ENCODE measurements at regions not wholly inside any gene's neighbourhood (a gene's known extent, or its start where the extent isn't known, plus 50 kb on each side); places are given as distances from the start of the nearest gene placed in this dataset.

DNA sequence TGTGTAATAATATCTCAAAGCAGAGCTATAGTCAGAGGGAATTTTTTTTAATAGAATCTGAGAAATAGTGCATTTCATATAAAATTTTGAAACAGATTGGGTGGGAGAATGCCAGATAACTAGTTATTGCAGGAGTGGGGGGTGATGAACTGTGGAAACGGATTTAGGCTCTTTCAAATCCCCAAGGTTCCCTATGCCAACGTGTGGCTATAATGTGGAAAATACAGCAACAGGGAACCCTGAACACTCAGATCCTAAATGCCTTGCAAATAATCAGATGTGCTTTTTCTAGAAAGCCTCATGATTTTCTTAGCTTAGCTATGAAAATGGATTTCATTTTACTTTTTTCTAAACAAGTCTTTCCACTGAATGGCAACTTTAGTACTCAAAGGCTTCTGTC is 180.5 kb upstream of the DMAC1 start:
- no peak for DNase-seq

DNA sequence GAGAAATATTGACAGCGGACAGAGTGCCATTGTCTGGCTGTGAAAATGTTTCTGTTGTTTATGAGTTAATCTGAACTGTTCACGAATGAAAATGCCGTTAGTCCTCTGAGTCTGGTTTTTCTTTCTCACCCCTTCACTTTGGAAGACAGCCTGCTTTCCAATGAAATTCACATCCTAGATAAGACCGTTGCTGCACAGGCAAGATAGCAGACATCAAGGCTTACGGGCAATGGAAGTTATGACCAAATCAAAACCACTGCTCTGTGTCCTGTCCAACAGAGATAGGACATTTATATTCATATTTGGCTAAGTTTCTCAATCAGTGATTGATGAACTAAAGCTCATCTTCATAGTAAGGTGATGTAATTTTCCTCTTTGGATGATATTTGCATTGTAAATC is 180.0 kb upstream of the DMAC1 start:
- DNase-seq = no peak

DNA sequence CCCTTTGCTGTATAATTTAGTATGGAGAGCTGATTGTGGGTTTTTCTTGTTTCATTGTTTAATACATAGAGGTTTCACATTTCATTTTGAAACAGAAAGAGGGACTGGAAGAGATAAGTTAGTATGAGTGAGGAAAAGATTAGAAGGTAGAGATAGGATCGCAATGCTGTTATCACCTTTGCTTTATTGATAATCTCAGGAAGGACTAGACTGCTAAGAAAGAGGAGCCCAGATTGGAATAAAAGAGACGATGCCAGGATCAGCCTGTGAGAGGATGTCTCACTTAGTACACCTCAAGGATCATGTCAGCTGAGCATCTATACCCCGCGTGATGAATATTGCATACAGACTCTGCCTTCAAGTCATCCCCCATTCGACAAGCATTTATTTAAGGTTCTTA is 178.0 kb upstream of the DMAC1 start:
- no peak for DNase-seq

DNA sequence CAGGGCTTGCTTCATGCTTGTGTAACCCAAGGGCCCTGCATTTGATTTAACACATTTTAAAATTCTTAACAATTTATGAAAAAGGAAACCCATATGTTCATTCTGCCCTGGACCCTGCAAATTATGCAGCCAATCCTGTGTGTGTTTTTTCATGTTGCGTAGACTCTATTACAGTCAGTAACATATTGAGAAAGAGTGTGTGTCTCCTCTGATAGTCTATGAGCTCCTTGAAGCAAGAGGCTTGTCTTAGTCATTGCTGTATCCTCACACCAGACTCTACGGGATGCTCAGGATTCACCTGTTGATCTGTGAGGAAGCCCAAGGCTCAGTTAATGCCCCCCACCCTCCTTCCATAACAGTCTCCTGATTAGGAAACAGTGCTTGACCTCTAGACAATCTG is 177.3 kb upstream of the DMAC1 start:
- DNase-seq = no peak

DNA sequence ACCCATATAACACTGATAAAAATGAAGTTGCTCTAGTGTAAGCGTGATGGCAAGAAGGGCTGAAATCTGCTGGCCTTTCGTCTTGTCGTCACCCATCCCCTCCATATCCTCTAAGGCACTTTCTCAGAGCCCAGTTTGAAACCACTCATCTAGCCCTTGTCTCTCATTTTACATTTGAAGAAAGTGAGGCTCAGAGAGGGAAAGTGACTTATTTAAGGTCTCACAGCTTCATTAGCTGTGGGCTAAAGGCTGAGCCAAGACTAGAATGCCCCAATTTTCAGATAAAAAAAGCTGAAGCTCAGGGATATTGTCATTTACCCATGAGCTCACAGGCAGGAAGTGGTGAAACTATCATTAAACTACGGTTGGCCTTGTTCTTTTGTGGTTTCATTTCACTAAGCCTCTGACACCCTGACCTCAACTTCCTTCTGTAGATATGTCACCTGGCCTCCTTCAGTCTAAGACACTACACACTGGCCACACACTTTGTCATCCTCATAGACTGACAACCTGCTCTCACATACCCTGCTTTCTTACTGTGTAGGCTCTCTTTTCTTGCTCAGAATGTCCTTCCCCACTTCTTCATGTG is 176.7 kb upstream of the DMAC1 start:
- peak in 1 of 2 experiments; percentile 48 for DNase-seq

DNA sequence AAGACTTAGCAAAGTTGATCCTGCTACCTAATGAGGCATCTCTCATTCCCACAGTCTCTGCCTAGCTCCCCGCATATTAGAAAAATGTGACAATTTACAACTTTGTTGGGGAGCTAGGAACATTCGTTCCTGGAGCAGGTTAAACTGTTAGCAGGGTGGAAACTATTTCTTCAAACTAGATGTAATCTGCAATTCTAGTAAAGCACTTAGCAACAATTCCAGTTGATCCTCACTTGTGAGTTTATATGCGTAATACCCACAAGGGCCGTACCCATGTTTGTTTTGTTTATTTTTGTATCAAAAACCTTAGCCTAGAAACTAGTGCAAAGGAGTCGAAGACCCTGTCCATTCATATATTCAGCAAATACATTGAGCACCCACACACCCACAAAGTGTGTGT is 175.8 kb upstream of the DMAC1 start:
- no peak for DNase-seq

DNA sequence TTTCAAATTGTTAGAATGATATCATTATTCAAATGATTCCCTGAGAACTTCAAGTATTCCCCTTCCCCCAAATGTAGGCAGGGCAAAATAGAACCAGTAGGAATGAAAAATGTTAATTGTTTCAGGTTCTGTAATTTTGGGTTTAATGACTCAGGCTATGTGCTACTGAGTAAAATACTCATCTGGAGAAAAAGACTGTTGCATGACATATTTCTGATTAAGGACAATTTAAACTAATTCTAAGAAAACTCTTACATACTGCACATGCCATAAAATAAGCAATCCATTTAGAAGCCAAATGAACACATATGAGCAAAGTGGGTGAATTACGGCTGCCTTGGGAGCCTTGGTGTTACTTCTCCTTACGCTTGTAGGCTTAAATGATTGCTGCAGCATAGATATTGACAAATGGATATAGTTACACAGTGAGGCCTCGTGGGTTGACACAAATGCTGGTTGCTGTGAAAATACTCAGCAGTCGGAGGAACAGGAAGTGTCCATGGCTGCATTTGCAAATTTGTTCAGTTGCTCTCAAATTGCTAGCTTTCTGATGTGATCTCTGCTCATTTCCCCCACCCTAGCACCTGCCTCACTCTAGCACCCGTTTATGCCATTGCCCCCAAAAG is 174.9 kb upstream of the DMAC1 start:
- peak; percentile 55 to 58 for DNase-seq

DNA sequence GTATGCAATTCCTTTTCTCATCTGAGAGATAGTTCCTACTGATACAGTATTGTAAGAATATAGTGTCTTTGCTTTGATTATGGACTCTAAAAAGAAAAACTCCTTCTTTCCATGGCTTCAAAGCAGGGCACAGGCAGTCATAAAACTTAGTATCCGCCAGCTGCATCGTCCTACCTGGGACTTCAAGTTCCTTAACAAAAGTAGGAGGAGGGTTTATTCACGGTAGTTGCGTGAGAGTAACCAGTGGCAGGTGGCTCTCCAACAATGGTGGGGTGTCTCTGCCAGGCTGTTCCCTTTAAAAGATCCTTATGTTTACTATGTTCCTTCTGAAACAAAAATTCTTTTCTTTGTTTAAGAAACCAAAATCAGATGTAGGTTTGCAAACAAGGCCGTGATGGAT is 173.5 kb upstream of the DMAC1 start:
- no peak for DNase-seq

DNA sequence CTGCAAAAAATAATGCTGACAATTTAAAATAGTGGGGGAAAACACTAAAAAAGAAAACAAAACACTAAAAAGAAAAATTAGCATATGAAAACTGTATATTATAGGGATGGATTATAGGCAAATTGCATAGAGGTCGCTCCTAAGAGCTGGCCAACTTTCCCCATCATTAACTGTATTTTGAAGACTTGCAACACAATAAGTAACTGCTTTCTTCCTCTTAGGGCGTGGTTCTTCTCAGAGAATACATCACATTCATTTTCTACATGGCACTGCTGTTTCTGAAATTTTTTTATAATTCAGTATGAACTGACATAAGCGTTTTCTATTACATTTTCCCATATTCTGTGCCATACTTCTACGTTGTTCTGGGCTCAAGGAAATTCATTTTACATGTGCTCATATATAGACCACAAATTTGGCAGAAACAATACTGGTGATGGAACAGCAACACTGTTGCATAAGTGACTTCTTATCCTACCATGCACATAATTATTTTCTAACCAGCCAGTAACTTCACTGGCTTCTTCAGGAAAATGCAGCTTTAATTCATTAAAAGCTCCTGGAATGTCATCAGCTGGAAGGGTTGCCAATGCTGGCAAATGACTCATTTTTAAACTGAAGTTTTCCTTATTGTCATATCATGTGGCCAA is 171.2 kb upstream of the DMAC1 start:
- no peak for DNase-seq

DNA sequence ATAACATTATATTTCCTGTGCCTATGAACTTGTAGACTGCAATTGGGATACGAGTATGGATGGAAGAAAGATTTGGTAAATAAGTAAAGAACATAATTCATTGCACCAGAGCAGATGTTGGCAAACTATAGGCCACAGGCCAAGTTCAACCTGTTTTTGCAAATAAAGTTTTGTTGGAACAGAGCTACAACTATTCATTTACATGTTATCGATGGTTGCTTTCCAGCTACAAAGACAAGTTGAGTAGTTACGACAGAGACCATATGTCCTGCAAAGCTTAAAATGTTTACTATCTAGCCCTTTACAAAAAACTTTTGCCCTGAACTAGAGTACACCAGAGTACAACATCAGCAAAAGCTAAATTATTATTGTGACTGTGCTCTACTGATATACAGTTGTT is 169.1 kb upstream of the DMAC1 start:
- DNase-seq = no peak

DNA sequence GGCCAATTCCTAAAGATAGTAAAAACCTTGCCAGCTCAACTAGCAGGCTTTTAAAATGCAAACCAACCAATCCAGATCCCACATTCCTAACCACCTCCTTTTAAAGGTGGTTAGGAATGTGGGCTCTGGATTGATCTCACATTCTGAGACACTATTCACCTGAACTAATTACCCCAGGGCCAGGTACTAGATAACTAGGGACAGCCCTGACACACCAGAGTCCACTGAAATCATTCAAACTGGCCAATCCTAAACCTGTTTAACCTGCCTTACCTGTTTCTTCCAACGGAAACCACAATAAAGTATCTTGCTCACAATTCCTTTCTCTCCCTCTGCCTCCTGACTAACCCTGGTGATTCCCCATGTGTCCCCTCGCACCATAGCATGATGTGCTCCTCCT is 168.3 kb upstream of the DMAC1 start:
- no peak for DNase-seq

DNA sequence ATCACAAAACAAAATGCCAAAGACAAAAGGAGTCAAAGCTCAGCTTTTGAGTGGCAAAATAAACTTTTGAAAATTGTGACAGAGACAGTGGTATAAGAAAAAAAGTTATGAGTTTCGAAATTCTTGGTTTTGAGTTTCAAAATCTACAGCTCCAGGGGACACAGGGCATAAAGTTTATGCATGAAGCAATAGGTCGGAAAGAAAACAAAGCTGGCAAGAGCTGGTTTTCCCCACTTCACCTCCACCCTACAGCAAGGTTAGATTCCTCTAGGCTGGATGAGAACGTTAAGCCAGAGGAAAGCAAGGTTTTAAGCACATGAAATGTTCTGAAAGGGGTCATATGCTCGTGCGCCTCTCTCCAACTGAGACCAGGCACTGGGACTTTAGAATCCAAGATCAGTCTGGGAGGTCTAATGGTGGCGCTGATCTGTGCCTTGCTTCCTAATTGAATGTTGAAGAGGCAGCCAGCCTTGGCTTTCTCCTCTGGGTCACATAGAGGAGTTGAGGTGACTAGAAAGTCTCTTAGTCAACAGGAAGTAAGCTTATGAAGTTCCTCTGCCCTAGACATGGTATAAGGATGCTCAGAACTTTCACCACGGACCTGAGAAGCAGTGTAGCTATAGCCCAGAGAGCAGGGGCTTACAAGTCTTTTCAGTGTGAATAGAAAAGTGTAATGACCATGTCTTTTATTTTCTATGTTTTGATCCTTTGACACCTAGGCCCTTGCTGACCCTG is 167.7 kb upstream of the DMAC1 start:
- no peak for DNase-seq

DNA sequence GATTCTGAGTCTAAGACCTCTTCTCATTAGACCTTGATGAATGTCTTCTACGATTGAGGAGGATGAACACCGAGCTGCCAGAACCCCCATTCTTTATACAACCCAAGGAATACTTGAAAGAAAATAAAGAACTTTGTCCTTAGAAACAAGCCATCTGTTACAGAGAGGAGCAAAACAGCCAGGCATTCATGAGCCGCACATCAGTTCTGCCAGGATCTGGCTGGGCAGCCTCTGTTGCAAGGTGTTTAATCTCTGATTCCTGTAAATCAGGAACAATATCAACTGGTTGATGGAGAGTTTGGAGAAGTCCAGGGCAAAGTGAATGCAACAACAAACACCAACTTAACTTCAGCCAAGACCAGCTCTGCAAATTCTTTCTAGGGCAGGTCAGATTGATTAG is 165.5 kb upstream of the DMAC1 start:
- no peak for DNase-seq

DNA sequence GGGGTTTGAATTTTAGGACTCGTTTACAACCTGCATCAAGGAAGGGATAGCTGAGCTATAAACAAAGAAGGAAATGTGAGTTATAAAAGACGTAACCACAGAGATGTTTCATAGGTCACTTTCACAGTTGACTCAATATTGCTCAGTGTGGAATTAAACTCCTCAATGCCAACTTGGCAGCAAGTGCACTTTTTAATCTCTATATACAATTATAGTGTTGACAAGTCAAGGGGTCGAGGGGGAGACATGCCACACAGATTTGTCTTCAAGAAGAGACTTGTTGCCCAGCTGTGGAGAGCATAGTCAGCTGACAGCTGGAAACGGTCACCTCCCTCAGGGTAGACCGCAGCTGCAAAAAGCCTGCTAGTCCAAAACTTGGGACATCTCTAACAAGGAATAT is 163.4 kb upstream of the DMAC1 start:
- no peak for DNase-seq

DNA sequence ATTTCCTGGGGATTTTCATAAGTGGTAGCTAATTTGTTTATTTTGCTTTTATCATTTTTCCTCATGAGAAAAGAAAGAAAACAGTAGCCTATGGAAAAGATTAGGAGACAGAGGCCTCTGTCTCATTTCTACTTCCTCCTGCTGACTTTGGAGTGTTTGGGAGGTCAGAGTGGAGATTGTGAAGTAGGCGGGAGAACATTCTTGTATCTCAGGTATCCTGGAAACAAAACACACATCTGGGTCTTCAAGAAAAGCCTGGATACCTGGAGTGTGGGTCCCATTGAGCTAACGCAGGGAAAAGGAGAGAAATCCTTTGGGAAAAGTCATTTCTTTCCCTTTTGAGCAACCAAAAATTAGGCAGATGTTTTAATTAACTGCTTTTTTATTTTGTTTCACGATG is 161.5 kb upstream of the DMAC1 start:
- no peak for DNase-seq

DNA sequence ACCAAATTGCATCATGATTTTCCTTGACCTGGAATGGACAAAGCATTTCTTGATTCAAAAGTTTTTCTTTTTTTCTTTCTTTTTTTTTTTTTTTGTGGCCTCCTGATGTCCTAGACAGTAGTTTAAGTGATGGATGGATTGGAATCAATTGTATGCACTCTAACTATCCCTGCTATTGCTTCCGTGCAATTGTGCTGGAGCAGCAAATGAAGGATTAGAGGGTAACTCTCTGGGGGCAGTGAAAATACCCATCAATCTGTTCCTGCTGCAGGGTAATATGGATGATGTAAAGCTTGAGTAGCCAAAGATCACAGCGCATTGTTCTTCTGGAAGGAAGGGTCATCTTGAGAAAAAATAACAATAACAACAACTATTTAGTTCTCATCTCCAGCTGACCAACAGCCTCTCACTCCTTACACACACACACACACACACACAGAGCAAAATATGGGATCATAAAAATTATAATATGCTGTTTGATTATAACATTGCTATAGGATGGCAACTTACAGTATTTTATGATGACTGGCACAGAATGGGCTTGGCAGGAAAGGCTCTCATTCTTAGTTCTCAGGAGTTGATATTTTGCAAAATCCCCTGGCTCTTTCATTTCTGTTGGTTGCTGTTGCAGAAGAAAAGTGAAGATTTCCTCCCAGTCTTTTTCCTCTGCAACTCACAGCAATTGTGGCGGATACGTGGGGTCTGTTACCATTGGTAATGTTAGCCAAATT is 160.9 kb upstream of the DMAC1 start:
- no peak for DNase-seq

DNA sequence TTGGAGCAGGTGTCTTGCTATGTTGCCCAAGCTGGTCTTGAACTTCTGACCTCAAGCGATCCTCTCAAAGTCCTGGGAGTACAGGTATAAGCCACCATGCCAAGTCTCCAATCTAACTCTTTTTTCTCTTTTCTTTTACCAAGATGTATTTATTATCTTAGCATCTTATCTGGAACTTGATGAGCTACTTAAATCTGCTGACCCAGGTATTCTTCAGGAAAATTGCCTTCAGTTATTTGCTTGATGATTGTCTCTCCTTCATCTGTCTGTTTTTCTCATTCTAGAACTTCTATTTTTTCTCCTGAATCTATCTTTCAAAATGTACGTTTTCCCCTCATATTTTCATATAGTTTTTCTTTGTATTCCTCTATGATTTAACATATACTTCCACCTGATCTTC is 158.2 kb upstream of the DMAC1 start:
- no peak for DNase-seq

DNA sequence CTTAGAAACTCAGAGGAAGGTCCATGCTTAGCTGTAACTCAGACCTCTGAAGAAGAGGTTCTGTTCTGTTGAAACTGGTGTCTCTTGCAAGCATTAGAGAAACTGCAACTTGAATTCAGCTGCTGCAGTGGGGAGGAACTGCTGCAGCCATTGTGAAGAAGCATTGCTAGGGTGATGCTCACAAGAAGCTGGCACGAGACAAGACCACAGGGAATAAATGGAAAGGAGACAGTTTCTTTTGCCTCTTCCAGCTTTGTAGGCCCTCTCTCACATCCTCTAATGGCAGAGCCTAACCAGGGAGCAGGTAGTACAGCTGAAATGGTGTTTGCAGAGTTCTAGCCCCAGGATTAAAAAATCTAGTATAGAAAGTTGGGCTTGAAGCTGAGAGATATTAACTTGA is 148.0 kb upstream of the DMAC1 start:
- DNase-seq = no peak

DNA sequence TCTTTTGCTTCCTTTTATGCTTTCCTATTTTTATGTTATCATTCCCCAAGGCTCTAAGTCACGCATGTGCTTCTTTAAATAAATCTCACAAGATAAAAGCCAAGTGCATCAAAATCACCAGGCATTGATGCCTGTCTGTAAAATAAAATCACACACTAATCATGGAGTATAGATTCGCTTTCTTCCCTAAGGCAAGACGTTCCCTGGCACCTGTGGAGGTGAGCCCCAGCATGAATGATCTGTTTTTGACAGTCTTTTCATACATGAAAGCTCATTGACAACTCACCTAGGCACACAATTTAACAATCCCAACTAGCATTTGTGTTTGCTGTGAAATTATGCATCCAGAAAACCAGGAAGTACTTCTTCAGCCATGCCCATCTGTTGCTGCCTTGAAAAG is 146.9 kb upstream of the DMAC1 start:
- no peak for DNase-seq

DNA sequence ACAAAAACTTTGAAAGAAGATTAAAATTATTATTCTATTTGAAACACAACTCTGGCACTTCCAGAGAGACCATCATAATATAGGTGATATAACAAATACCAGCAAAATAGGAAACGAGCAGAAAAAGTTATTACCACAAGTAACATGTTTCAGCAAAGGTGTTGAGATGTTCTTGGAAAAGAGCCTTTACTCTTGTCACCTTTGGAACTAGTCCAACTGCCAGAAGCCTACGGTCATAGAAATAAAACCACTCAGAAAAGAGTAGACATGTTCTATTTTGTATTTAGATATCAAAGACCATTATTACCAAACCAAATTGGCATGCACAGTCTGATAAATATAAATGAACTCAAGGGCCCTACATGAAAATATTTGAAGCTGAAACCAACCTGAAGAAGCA is 145.0 kb upstream of the DMAC1 start:
- DNase-seq = no peak

DNA sequence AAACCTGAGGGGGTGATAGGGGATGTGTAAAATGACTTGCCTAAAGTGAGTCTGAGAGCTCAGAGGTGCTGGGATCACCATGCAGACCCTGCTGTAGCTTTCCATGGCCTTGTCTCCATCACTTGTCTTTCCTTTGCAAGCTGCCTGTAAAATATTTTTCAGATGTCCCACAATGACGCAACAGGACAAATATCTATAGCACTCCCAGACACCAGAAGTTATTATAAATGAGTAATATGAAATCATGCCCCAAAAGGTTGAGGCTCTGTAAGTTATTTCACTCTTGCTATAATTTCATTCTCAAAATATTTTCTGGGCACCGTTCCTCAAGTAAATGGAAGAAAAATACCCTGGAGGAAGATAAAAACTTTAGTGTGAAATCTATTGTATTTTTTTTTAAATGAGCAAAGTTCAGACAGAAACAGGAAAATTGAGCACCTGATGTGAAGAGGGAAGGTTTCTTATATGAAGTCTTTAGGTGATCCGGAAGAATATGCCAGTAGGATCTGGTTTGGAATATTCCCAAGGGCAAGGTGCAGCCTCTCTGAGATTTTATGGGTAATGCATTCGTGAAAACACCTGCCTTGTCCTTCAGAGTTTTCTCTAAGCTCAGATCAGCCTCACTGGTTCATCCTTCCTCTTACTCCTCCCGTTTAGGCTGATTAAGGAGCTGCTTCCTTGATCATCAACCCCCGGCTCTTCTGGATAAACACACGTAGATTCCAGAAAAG is 138.3 kb upstream of the DMAC1 start:
- no peak for DNase-seq

DNA sequence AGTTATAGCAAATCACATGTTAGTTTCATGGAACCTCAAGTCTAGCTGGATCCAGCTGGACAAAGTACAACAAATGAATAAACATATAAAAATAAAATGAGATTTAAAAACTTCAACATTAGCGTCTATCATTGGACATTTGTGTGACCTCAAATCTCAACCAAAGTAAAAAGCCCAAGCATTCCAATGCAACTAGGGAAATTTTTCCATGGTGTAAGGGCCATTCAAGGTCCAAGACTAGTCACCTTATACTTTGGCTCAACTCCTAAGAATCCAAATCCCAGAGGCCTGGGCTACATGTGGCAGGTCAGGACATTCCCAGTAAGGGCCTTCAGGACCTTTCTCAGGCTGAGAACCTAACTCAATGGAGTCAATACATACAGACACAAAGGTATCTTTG is 137.4 kb upstream of the DMAC1 start:
- DNase-seq = no peak

DNA sequence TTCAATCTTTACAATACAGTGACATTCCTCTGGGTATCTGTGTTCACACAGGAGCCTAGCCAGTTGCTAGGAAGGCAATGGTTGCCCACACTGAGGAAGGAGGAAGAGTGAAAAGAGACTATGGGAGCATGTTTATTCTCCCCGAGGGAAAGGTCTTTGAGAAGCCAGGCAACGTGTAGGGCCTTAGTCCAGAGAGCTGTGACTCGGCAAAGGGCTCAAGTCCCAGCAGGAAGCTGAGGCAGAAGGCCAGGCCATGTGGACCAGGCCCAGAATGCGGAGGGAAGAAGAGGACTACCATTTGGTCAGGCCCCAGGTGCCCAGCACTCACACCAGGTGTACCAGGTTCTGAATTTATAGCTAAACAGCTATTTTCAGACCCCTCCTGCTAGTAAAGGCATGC is 136.6 kb upstream of the DMAC1 start:
- peak; percentile 19 to 20 for DNase-seq
